Ovary (tissue), 7 donors: ENCODE measurements at regions not wholly inside any gene's neighbourhood (a gene's known extent, or its start where the extent isn't known, plus 50 kb on each side); places are given as distances from the start of the nearest gene placed in this dataset.

Source experiments
- DNase-seq, 5 donors: peaks; one replicate each; pipeline ENCODE4 v3.0.0-alpha.2; 2019 to 2020
- H3K27ac ChIP-seq, 2 donors: fragments of 200-600 bp; one replicate each; pipeline versions ENCODE4 v1.5.1 to v1.8.0; 2019 to 2022
- H3K27me3 ChIP-seq: fragments of 200-600 bp; one replicate; pipeline ENCODE4 v1.8.0; 2022
- H3K36me3 ChIP-seq: fragments of 200-600 bp; sonication (generic); one replicate; pipeline ENCODE4 v1.5.1; 2019
- H3K4me1 ChIP-seq: one replicate; pipeline ENCODE4 v1.8.1; 2013; ENCODE audit warnings: mild to moderate bottlenecking, moderate library complexity; ENCODE audit not compliant: insufficient read depth
- H3K4me3 ChIP-seq: fragments of 200-600 bp; sonication (generic); one replicate; pipeline ENCODE4 v1.5.1; 2017
- H3K9me3 ChIP-seq, 2 donors: fragments of 200-600 bp in 1 of 2; sonication (generic) in 1 of 2; one replicate each; pipeline versions ENCODE4 v1.5.1 to v1.8.1; 2013 to 2019; ENCODE audit warnings: mild to moderate bottlenecking in 1 of 2, moderate library complexity in 1 of 2
- EP300 ChIP-seq: sonication (generic); formaldehyde crosslinking; IDR thresholded peaks from one replicate; pipeline ENCODE4 v1.6.1; 2017; ENCODE audit warnings: antibody characterized with exemption
- POLR2A ChIP-seq: fragments of 450-650 bp; IDR thresholded peaks from one replicate; pipeline ENCODE4 v1.6.1; 2017; ENCODE audit warnings: antibody characterized with exemption, mild to moderate bottlenecking, moderate library complexity
- WGBS, 3 donors: extraction: QIAGEN DNeasy Blood & Tissue Kit in 1 of 3; methylation state at CpG; one replicate each; pipeline versions ENCODE4 v1.1.5 to v1.1.7; 2013 to 2017; 5-methylcytosine and 5-hydroxymethylcytosine counted together
- intact Hi-C, 4 donors: fragments of 100-400 bp; cut with DNase I; formaldehyde crosslinking; loops; one replicate each; pipeline versions ENCODE4 v1.11.0 to v1.15.1; 2022 to 2023
- TF ChIP-seq, protein P1 (sequence below), 3 donors: fragments of 450-650 bp in 2 of 3; fragments of 200-600 bp in 1 of 3; IDR thresholded peaks; one replicate each; pipeline versions ENCODE4 v1.5.1 to v1.8.0; 2016 to 2022; ENCODE audit warnings: antibody characterized with exemption in 3 of 3, mild to moderate bottlenecking in 1 of 3
- donor health status: DM: no; HTN: no; CAD: no; lungs with moderate emphysema.
- donor health status: DM: no; HTN: no; CAD: no.
- donor health status: Bipolar disorder and iron deficiency.
- donor health status: DM: no; HTN: no; CAD: no.
- donor health status: DM: yes; HTN: yes; CAD: no.

DNA sequence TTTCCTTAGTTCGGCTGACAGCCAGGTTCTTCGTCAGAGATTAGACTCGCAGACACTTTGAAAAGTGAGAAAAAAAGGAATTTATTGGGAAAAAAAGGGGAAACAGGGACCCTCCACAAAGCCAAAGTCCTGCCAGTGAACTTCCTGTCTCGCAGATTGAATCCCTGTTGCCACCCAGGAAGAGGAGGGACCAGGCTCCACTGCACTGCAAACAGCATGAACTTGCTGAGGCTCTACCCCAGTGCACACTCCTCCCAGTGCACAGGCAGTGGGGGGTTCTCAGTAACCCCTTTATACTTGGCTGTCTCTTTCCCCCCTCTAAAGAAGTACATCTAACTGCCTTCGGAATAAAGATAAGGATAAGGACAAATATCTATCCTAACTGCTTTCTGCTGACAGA lies 959.0 kb downstream of the GRIK2 start:
- Histone ChIP-seq H3K4me1 (no peaks in the 10 kb centered on the region), H3K9me3 (no peaks in the 10 kb centered on the region), H3K27me3 (no peaks in the 10 kb centered on the region), H3K27ac (no peak overlapping the region), H3K4me3 (no peak overlapping the region), H3K36me3 (no peaks in the 10 kb centered on the region)
- intact Hi-C loops: no loop called here
- DNase-seq: no peak
- WGBS, 3 donors: 21 to 29% (median 25%) methylated on average over 5 of the region's 5 CpGs
- TF ChIP-seq EP300 (no peak), POLR2A (no peak)
- TF ChIP-seq, protein P1, sequence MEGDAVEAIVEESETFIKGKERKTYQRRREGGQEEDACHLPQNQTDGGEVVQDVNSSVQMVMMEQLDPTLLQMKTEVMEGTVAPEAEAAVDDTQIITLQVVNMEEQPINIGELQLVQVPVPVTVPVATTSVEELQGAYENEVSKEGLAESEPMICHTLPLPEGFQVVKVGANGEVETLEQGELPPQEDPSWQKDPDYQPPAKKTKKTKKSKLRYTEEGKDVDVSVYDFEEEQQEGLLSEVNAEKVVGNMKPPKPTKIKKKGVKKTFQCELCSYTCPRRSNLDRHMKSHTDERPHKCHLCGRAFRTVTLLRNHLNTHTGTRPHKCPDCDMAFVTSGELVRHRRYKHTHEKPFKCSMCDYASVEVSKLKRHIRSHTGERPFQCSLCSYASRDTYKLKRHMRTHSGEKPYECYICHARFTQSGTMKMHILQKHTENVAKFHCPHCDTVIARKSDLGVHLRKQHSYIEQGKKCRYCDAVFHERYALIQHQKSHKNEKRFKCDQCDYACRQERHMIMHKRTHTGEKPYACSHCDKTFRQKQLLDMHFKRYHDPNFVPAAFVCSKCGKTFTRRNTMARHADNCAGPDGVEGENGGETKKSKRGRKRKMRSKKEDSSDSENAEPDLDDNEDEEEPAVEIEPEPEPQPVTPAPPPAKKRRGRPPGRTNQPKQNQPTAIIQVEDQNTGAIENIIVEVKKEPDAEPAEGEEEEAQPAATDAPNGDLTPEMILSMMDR (IDR thresholded peaks at IDR 0.05): no peak

DNA sequence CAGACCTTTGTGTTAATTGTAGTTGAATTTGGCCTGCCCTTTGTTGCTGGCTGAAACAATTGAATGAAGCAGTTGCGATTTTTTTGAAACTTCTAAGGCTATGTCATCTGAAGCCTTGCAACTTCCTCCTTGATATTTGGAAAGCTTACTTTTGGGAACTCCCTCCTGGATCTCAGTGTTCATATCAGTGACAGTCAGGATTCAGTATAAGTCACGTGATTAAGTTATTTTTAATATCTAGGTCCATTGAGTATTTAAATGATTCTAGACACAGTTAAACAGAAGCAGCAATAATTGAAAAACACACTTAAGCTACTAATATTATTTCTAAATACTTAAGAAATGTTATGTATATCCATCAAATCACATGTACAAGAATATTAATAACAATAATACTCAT lies 951.3 kb downstream of the GRIK2 start:
- H3K27me3 ChIP-seq: no peaks in the 10 kb centered on the region
- no peaks in the 10 kb centered on the region for H3K4me1 ChIP-seq
- no peak overlapping the region for H3K4me3 ChIP-seq
- no peak overlapping the region for H3K27ac ChIP-seq
- WGBS, 3 donors: 75 to 78% (median 77%) methylated on average over 2 of the region's 2 CpGs
- H3K36me3 ChIP-seq: no peaks in the 10 kb centered on the region
- DNase-seq: no peak
- intact Hi-C loops: no loop called here
- no peak for TF ChIP-seq EP300
- no peaks in the 10 kb centered on the region for H3K9me3 ChIP-seq

DNA sequence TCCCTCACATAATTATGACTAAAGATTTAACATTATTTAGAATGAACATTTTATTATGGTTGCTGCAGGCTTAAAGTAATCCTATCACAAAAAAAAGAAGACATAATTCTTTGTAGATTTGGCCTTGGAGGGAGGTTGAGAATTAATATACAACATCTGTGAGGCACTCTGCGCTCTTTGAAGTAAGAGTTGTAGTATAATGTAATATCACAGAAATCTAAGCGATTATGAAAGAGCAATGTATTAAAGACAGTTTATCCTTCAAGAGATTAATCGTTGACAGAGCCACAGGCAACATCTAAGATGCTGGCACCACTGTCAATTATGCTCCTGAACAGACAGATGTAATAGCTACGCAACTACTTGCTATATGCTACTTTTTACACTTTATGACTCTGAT lies 946.8 kb downstream of the GRIK2 start:
- no peaks in the 10 kb centered on the region for H3K36me3 ChIP-seq
- no peak for TF ChIP-seq POLR2A
- no peak overlapping the region for H3K4me3 ChIP-seq
- intact Hi-C loops: no loop called here
- no peak for DNase-seq
- 35 to 38% (median 38%) methylated on average over 4 of the region's 4 CpGs for WGBS, 3 donors
- H3K9me3 ChIP-seq: no peaks in the 10 kb centered on the region
- H3K27ac ChIP-seq: no peak overlapping the region
- H3K27me3 ChIP-seq: no peaks in the 10 kb centered on the region
- no peaks in the 10 kb centered on the region for H3K4me1 ChIP-seq

DNA sequence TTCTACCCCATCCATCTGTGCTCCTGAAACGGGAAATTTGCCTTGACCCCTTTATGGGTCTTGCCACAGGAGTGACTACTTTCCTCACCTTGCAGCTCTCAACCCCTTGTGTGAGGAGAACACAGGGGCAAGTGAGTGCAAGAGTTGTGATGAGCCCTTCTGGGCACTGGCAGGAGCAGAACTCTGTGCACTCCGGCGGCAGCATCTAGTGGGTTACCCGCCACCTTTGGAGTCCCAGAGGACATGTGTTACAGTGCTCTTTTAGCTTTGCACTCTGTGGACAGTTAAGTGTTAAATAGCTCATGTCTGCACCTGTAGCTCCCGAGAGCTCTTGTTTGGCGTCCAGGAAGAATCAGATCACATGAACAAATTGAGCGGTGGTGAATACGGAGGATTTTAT lies 940.2 kb downstream of the GRIK2 start:
- no peaks in the 10 kb centered on the region for H3K4me1 ChIP-seq
- TF ChIP-seq, protein P1 (IDR thresholded peaks at IDR 0.05): no peak
- no peak for TF ChIP-seq POLR2A
- no peak for TF ChIP-seq EP300
- H3K9me3 ChIP-seq: no peaks in the 10 kb centered on the region
- DNase-seq: no peak
- H3K27me3 ChIP-seq: no peaks in the 10 kb centered on the region
- H3K36me3 ChIP-seq: no peaks in the 10 kb centered on the region
- H3K4me3 ChIP-seq: no peak overlapping the region
- intact Hi-C loops: no loop called here
- no peak overlapping the region for H3K27ac ChIP-seq
- WGBS, 3 donors: 90 to 93% (median 92%) methylated on average over 8 of the region's 8 CpGs

DNA sequence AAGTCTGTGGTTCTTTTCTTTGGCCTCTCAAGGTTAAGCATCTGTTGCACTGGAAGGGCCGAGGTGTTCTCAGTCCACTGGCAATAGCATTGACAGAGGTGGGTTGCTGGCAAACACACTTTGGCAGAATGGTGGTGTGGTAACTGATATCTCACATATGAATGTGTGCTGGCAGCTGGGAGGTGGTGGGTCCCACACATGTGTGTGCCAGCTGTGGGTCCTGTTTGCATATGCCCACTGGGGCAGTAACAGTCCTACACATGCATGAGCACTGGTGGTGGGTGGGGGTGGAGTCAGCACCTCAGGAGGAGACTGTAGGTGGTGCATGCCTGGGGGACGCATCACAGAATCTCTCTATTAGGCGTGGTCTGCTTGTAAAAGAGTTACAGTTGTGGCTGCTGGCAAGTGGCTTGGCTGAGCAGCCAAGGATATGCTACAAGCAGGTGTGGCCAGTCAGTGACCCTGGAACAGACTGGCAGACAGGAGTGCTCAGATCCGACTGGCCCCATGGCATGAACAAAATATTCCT lies 934.3 kb downstream of the GRIK2 start:
- Histone ChIP-seq H3K27me3 (no peaks in the 10 kb centered on the region), H3K4me3 (no peak overlapping the region), H3K4me1 (no peaks in the 10 kb centered on the region), H3K36me3 (no peaks in the 10 kb centered on the region), H3K27ac (no peak overlapping the region), H3K9me3 (no peaks in the 10 kb centered on the region)
- DNase-seq: no peak
- WGBS, 3 donors: 87 to 92% (median 88%) methylated on average over 4 of the region's 4 CpGs
- intact Hi-C loops: no loop called here
- TF ChIP-seq POLR2A: no peak
- TF ChIP-seq, protein P1 (IDR thresholded peaks at IDR 0.05): no peak
- TF ChIP-seq EP300: no peak
